ENCODE measurements at regions not wholly inside any gene's neighbourhood (a gene's known extent, or its start where the extent isn't known, plus 50 kb on each side); places are given as distances from the start of the nearest gene placed in this dataset.

- TF ChIP-seq POLR2AphosphoS5 (IDR thresholded peaks at IDR 0.05; ENCODE audit: low read depth, low read length): no peak
- TF ChIP-seq FOXP2 (optimal IDR thresholded peaks at IDR 0.05; ENCODE audit: borderline replicate concordance, extremely low read depth, extremely low read length, insufficient read depth): no peak
- TF ChIP-seq SIN3A (IDR thresholded peaks at IDR 0.05; ENCODE audit: borderline replicate concordance, insufficient read depth, low read length): no peak
- TF ChIP-seq REST (IDR thresholded peaks at IDR 0.05; ENCODE audit: insufficient read depth in 1 of 2, low read depth in 2 of 2, low read length in 2 of 2): no peak
- no peak for TF ChIP-seq TAF1 (IDR thresholded peaks at IDR 0.05; ENCODE audit: borderline replicate concordance, insufficient read depth, low read length)
Observed at GRCh38 chr2:43138441-43138840, 88.0 kb downstream of the ZFP36L2 start.

- no peak for TF ChIP-seq REST (IDR thresholded peaks at IDR 0.05; ENCODE audit: insufficient read depth in 1 of 2, low read depth in 2 of 2, low read length in 2 of 2)
- no peak for TF ChIP-seq SIN3A (IDR thresholded peaks at IDR 0.05; ENCODE audit: borderline replicate concordance, insufficient read depth, low read length)
- no peak for TF ChIP-seq POLR2AphosphoS5 (IDR thresholded peaks at IDR 0.05; ENCODE audit: low read depth, low read length)
- TF ChIP-seq FOXP2 (optimal IDR thresholded peaks at IDR 0.05; ENCODE audit: borderline replicate concordance, extremely low read depth, extremely low read length, insufficient read depth): no peak
- TF ChIP-seq TAF1 (IDR thresholded peaks at IDR 0.05; ENCODE audit: borderline replicate concordance, insufficient read depth, low read length): no peak
Observed at GRCh38 chr2:43136876-43137275, 89.5 kb downstream of the ZFP36L2 start.

- TF ChIP-seq FOXP2 (optimal IDR thresholded peaks at IDR 0.05; ENCODE audit: borderline replicate concordance, extremely low read depth, extremely low read length, insufficient read depth): no peak
- no peak for TF ChIP-seq SIN3A (IDR thresholded peaks at IDR 0.05; ENCODE audit: borderline replicate concordance, insufficient read depth, low read length)
- no peak for TF ChIP-seq REST (IDR thresholded peaks at IDR 0.05; ENCODE audit: insufficient read depth in 1 of 2, low read depth in 2 of 2, low read length in 2 of 2)
- no peak for TF ChIP-seq TAF1 (IDR thresholded peaks at IDR 0.05; ENCODE audit: borderline replicate concordance, insufficient read depth, low read length)
- TF ChIP-seq POLR2AphosphoS5 (IDR thresholded peaks at IDR 0.05; ENCODE audit: low read depth, low read length): no peak
Observed at GRCh38 chr2:43136011-43136799, 90.2 kb downstream of the ZFP36L2 start.

- TF ChIP-seq REST (IDR thresholded peaks at IDR 0.05; ENCODE audit: insufficient read depth in 1 of 2, low read depth in 2 of 2, low read length in 2 of 2) (no peak), FOXP2 (optimal IDR thresholded peaks at IDR 0.05; ENCODE audit: borderline replicate concordance, extremely low read depth, extremely low read length, insufficient read depth) (no peak), POLR2AphosphoS5 (IDR thresholded peaks at IDR 0.05; ENCODE audit: low read depth, low read length) (no peak), TAF1 (IDR thresholded peaks at IDR 0.05; ENCODE audit: borderline replicate concordance, insufficient read depth, low read length) (no peak), SIN3A (IDR thresholded peaks at IDR 0.05; ENCODE audit: borderline replicate concordance, insufficient read depth, low read length) (no peak)
Observed at GRCh38 chr2:43135583-43135982, 90.8 kb downstream of the ZFP36L2 start.

Measured in PFSK-1 (cell line).